NCI-H1436 (cell line): ENCODE measurements at regions not wholly inside any gene's neighbourhood (a gene's known extent, or its start where the extent isn't known, plus 50 kb on each side); places are given as distances from the start of the nearest gene placed in this dataset.

Experiments used
- DNase-seq: peaks from one replicate; lab custom pipeline; 2025; lab: John Stamatoyannopoulos, UW

DNA sequence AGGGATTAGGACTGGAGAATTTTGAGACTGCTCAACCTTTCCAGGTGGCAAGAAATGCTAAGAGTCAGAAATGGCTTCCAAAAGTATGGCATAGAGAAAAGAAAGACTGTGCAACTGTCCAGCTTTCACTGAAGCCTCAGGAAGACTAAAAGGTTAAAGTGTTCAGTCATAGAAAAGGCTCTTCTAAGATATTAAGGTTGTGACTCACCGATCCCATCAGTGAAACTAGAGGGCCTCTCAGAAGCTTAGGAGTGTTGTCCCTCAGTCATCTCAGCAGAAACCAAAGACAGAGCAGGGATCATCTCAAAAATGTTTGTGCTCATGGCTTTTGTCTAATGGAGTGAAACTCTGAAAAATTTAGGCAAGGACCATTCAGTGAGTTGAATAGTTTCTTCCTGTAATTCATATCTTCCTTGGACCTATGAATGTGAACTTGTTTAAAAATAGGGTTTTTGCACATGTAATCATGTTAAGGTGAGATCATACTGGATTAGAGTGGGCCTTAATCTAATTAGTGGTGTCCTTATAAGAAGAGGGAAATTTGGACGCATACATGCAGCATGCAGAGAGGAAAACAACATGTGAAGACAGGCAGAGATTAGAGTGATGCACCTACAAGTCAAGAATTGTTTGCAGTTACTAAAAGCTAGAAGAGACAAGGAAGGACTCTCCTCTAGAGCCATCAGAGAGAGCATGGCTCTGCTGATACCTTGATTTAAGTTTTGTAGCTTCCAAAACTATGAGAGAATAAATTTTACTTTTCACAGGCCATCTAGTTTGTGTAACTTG lies 71.3 kb downstream of the RPE65 start:
- no peak for DNase-seq

DNA sequence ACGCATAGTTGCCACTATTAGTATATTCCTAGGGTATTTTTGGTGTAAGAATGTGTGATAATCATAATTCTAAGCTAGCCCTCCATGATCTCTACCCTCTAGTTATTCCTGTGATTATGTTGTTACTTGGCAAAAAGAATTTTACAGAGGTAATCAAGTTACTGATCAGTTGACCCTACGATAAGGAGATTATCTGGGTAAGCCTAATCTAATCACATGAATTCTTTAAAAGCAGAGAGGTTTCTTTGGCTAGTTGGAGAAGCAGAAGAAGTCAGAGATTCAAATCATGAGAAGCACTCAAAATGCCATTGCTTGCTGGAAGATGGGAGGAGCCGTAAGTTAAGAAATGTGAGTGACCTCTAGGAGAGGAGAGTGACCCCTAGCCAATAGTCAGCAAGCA lies 72.7 kb downstream of the RPE65 start:
- DNase-seq: no peak

- DNase-seq: no peak
These were observed 73.3 kb downstream of the RPE65 start for GRCh38 chr1:68376441-68376840.

DNA sequence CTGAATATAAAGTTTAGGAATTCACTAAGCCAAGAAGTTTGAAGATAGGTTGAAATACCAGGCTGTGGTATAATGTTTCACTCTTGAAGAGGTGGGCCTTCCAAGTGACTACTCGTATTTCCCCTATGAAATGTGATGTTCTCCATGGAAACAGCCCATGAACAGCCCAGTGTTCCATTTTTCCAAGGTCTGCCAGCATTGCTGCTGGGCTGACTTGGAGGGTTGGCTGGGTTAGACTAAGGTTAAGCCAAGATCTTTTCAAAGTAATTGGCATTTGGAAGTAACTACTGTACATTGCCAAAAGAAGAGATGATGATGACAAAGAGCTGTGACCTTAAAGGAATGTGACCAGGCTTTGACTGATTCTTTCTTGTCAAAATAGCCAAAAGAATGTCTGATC lies 73.8 kb downstream of the RPE65 start:
- DNase-seq: no peak

DNA sequence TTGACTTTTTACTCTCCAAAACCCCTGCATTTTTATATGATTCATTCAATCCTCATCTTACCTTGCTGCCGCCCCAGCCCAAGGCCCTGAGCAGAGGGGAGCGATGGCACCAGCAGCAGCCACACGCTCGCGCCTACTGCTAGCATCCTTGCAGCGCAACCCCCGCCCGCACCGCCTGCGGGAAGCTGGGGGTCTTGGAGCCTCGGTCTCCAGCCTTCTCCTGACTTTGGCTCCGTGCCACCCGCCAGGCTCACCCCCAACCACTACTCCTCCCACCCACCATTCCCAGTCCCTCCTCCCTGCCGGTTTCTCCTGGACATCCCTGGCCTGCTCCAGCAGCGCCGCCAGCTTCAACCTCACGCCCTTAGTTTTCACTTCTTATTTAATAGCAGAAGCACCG lies 76.6 kb downstream of the RPE65 start:
- DNase-seq: no peak

- no peak for DNase-seq
These were observed 77.3 kb downstream of the RPE65 start for GRCh38 chr1:68372487-68372886.

GRCh38 chr1:68370101-68370915 lies 79.4 kb downstream of the RPE65 start:
- no peak for DNase-seq

DNA sequence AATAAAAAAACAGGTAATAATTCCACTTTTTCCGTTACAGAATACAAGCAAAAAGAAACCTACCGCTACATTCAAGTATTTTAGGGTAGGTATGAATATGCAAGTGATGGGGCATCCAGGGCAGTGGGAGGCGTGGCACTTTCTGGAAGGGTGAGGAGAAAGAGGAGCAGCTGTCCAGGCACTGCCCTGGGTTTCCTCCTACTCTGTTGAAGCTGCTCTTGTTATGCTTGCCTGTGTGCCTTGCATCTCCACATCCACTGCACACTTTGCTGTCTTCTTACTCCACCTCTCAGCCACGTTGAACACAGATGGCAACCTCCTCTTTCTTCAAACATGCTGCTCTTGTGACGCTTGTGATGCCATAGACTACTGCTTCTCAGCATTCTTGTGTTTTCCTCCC lies 83.2 kb downstream of the RPE65 start:
- no peak for DNase-seq

DNA sequence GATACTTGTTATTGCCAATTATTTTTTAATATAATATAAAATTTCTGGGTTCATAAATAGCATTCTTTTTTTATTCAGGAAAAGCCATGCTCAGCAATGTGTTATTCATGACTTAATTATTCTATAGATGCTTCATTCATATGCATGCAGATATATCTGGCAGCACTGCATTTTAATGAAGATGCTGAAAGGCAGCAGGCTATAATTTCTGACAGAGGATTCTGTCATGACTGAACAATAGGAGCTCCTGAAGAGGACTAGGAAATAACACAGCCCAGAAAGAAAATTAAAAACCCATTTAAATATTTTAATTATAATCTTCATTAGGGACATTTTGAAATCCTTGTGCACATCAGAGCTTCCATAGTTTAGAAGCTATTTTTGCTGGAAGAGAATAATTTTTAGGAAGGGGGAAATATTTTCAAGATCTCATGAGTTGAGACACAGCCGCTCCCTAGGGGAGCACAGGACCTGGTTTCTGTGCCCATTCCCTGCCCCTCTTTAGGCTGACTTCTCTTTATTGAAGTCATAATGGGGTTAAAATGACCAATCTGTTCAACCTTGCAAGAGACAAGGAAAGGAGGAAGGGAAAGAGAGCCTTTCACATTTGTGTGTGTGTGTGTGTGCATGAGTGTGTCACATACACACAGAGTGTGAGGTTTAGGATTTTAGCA lies 83.9 kb downstream of the RPE65 start:
- no peak for DNase-seq

GRCh38 chr1:68363339-68363738 lies 86.4 kb downstream of the RPE65 start:
- DNase-seq: no peak

- no peak for DNase-seq
These were observed 88.3 kb downstream of the RPE65 start for GRCh38 chr1:68361346-68361910.

GRCh38 chr1:68359045-68359444 lies 90.7 kb downstream of the RPE65 start:
- DNase-seq: no peak

DNA sequence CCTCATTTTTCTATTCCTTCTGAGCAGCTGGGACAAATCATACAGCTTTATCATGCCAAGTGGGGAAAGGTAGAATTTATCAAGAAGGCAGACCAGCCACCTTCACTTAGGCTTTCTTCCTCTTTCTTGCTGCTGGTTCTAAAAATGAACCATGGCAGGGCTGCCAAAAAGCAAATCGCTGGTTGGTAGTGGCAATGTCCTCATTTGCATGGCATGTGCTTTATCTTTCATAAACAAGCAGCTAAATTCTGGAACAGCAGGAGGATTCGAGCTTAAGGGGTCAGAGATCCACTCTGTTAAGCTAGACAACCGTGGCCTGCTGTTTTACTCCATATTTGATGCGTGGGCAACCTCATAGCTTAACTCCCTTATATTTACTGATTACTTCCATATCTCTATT lies 91.3 kb downstream of the RPE65 start:
- DNase-seq: no peak

DNA sequence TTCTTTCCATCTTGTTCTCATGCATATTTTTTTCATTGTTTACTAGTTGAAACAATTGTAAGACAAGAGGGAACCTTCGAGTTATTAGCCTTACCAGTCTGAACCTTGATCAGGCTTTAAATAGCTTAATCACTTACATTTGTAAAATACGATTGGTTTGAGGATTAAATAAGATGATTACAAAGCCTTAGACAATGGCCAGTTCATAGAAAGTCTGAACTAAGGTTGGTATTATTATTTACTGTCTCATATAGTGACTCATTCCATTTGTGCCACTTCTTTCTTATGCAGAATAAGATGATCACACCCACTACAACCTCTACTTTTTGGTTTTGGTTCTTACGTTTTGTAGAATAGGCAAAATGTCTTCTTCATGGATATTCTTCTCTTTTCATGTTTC lies 94.1 kb downstream of the RPE65 start:
- no peak for DNase-seq

DNA sequence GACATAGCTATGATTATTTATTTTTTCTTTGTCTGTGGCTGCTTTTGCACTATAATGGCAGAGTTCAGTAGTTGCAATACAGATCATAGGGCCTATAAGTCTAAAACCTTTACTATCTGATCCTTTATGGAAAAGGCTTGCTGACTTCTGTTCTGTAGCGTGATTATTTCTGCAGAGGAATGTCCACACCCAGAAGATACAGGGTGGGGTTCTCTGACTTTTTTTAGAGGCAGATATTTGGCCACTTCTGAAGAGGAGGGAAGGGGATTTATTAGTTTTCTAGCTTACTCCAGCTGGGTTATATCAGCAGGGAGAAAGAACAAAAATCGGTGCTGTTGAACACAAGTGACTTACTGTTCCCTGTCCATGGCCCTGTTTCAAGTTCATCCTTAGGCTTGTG lies 97.6 kb downstream of the RPE65 start:
- DNase-seq: no peak

GRCh38 chr1:68347415-68347814 lies 102.3 kb downstream of the RPE65 start:
- no peak for DNase-seq

GRCh38 chr1:68346188-68346808 lies 103.5 kb downstream of the RPE65 start:
- DNase-seq: peak; percentile 12

DNA sequence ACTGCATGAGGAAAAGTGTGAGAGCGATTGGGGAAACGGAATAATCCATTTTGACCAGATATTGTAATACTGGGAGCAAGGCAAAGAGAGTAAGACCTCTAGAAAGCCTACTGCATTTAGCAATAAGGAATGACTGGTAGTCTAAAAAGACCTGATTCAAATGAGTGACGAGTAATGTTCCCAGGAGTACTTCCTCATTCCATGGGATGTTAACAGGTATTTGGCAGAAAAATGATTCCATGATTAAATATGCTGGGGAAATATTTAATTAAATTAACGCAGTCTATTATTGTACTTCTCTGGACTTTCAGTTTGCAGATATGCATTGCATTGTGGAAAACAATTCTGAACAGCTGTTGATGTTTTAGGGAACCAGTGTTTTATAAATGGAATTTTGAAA lies 105.5 kb downstream of the RPE65 start:
- no peak for DNase-seq

GRCh38 chr1:68340951-68341350 lies 108.6 kb upstream of the WLS start:
- DNase-seq: no peak

DNA sequence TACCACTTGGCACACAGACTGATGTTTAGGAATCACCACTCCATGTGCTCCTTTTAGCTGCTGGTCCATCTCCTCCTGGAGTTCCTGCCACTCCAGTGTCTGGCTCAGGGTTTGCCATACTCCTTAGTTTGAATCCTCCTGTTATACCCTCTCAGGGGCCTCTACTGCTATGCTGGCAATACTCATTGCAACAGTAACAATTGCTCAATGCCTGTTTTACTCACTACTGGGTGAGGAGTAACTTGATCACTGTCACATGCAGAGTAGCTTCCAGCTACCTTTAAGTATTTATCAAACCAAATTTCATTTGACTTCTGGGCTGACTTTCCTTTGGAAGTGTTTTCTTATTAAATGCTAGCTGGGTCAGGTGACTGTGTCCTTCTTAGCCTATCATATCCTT lies 107.2 kb upstream of the WLS start:
- DNase-seq: no peak

GRCh38 chr1:68338081-68338480 lies 105.8 kb upstream of the WLS start:
- no peak for DNase-seq

GRCh38 chr1:68332041-68332440 lies 99.7 kb upstream of the WLS start:
- no peak for DNase-seq
